A549 (cell line): ENCODE measurements at regions not wholly inside any gene's neighbourhood (a gene's known extent, or its start where the extent isn't known, plus 50 kb on each side); places are given as distances from the start of the nearest gene placed in this dataset.

Experiments
- ATAC-seq, 2 experiments: fragments of 200-7000 bp in 1 of 2; fragments of >200 bp in 1 of 2; cut with Nextera tagmentation in 1 of 2; cut with Tn5 transposase in 1 of 2; 3 replicates each; pipeline versions ENCODE4 v1.8.0 to v1.9.1; 2018 to 2020; ENCODE audit warnings: mild to moderate bottlenecking in 1 of 2, moderate library complexity in 1 of 2
- CTCF ChIA-PET: fragments of 300-600 bp; sonication (Branson Sonifier 250); formaldehyde crosslinking; extraction: SDS; loops from one replicate; lab custom pipeline; 2021; ENCODE audit warnings: antibody characterized with exemption, inconsistent platforms; lab: Yijun Ruan, JAX
- POLR2A ChIA-PET: fragments of 350-600 bp; formaldehyde crosslinking; extraction: SDS; loops from one replicate; lab custom pipeline; 2021; ENCODE audit warnings: antibody characterized with exemption, inconsistent platforms; lab: Yijun Ruan, JAX
- DNase-seq, 2 experiments: peaks; one replicate each; pipeline versions ENCODE4 v3.0.0 to v3.0.0-alpha.2; 2011 to 2016; ENCODE audit warnings: low read depth in 1 of 2, low spot score in 1 of 2
- FAIRE-seq: peaks from 2 replicates; lab custom pipeline; 2011; peaks lifted over from hg19 to GRCh38; lab: Jason Lieb, UNC
- H3K27ac ChIP-seq, 2 experiments: fragments of >200 bp; sonication (Bioruptor Twin); formaldehyde crosslinking; 3 replicates each; pipeline ENCODE4 v1.5.1; 2016 to 2017
- H3K4me1 ChIP-seq: fragments of >200 bp; sonication (Bioruptor Twin); formaldehyde crosslinking; 3 replicates; pipeline ENCODE4 v1.6.1; 2016
- H3K4me2 ChIP-seq: fragments of >200 bp; sonication (Bioruptor Twin); formaldehyde crosslinking; 3 replicates; pipeline ENCODE4 v1.6.1; 2016
- H3K4me3 ChIP-seq: fragments of >200 bp; sonication (Bioruptor Twin); formaldehyde crosslinking; 3 replicates; pipeline ENCODE4 v1.5.1; 2016
- H3K9me3 ChIP-seq: fragments of >200 bp; sonication (Bioruptor Twin); formaldehyde crosslinking; 3 replicates; pipeline ENCODE4 v1.6.1; 2016
- CHD2 ChIP-seq: fragments of 150-350 bp; IDR thresholded peaks from 2 replicates; pipeline ENCODE4 v1.6.1; 2014; ENCODE audit warnings: low read length; ENCODE audit not compliant: partially characterized antibody
- CTCF ChIP-seq: fragments of >200 bp; sonication (Bioruptor Twin); formaldehyde crosslinking; IDR thresholded peaks from 3 replicates; pipeline ENCODE4 v1.5.1; 2016
- ESRRA ChIP-seq: fragments of 150-350 bp; IDR thresholded peaks from 2 replicates; pipeline ENCODE4 v1.6.1; 2014; ENCODE audit warnings: mild to moderate bottlenecking, low read length, borderline replicate concordance
- FOSB ChIP-seq: fragments of 250-450 bp; sonication (Bioruptor Pico); IDR thresholded peaks from 2 replicates; pipeline ENCODE4 v1.5.0; 2020; ENCODE audit warnings: mild to moderate bottlenecking, moderate library complexity
- HEYL ChIP-seq: fragments of 250-450 bp; sonication (Bioruptor Pico); IDR thresholded peaks from 2 replicates; pipeline ENCODE4 v1.8.0; 2021; ENCODE audit warnings: mild to moderate bottlenecking, moderate library complexity
- HMGXB4 ChIP-seq: fragments of 250-450 bp; sonication (Bioruptor Pico); IDR thresholded peaks from 2 replicates; pipeline ENCODE4 v1.5.0; 2021; ENCODE audit warnings: mild to moderate bottlenecking, moderate library complexity, borderline replicate concordance
- HOXB13 ChIP-seq: fragments of 250-450 bp; sonication (Bioruptor Pico); IDR thresholded peaks from 2 replicates; pipeline ENCODE4 v1.5.0; 2020; ENCODE audit warnings: low read depth, mild to moderate bottlenecking, moderate library complexity
- JUNB ChIP-seq: fragments of >200 bp; sonication (Bioruptor Twin); formaldehyde crosslinking; IDR thresholded peaks from 2 replicates; pipeline ENCODE4 v1.6.1; 2016
- KDM1A ChIP-seq: fragments of 200-600 bp; sonication (generic); IDR thresholded peaks from 2 replicates; pipeline ENCODE4 v1.6.1; 2016; ENCODE audit warnings: low read depth, mild to moderate bottlenecking
- KDM5A ChIP-seq: fragments of 200-600 bp; sonication (generic); IDR thresholded peaks from 2 replicates; pipeline ENCODE4 v1.6.1; 2016; ENCODE audit warnings: antibody characterized with exemption, mild to moderate bottlenecking
- MAZ ChIP-seq: fragments of 150-350 bp; IDR thresholded peaks from 2 replicates; pipeline ENCODE4 v1.6.1; 2014; ENCODE audit warnings: antibody characterized with exemption, low read depth, low read length, borderline replicate concordance
- NR3C1 ChIP-seq: fragments of >200 bp; sonication (Bioruptor Twin); formaldehyde crosslinking; IDR thresholded peaks from 3 replicates; pipeline ENCODE4 v1.6.1; 2017
- PBX3 ChIP-seq: IDR thresholded peaks from 2 replicates; pipeline ENCODE4 v1.6.1; 2012
- POLR2AphosphoS2 ChIP-seq: conservative IDR thresholded peaks from 2 replicates; pipeline ENCODE4 v1.6.1; 2012; ENCODE audit warnings: low read length, improper control_type of control experiment, inconsistent platforms
- RAD21 ChIP-seq, 2 experiments: fragments of >200 bp in 1 of 2; sonication (Bioruptor Twin) in 1 of 2; formaldehyde crosslinking in 1 of 2; IDR thresholded peaks in 1 of 2; conservative IDR thresholded peaks in 1 of 2; 2 replicates in 1 of 2; 3 replicates in 1 of 2; pipeline ENCODE4 v1.6.1; 2012 to 2018; ENCODE audit warnings: inconsistent platforms in 1 of 2
- SREBF2 ChIP-seq: fragments of 450-650 bp; IDR thresholded peaks from 2 replicates; pipeline ENCODE4 v1.6.1; 2014; ENCODE audit warnings: mild to moderate bottlenecking, moderate library complexity
- TFCP2L1 ChIP-seq: fragments of 250-450 bp; sonication (Bioruptor Pico); IDR thresholded peaks from 2 replicates; pipeline ENCODE4 v1.5.0; 2021; ENCODE audit warnings: mild to moderate bottlenecking
- TP53 ChIP-seq: fragments of 250-450 bp; sonication (Bioruptor Pico); IDR thresholded peaks from 2 replicates; pipeline ENCODE4 v1.5.0; 2021; ENCODE audit warnings: mild to moderate bottlenecking, moderate library complexity
- USF2 ChIP-seq: fragments of 450-650 bp; IDR thresholded peaks from 2 replicates; pipeline ENCODE4 v1.6.1; 2014; ENCODE audit warnings: antibody characterized with exemption
- ZC3H11A ChIP-seq: fragments of 450-650 bp; IDR thresholded peaks from 2 replicates; pipeline ENCODE4 v1.6.1; 2014; ENCODE audit warnings: antibody characterized with exemption, mild to moderate bottlenecking
- ZSCAN20 ChIP-seq: fragments of 250-450 bp; sonication (Bioruptor Pico); IDR thresholded peaks from 2 replicates; pipeline ENCODE4 v1.8.0; 2022; ENCODE audit warnings: mild to moderate bottlenecking, moderate library complexity
- WGBS: methylation state at CpG from one replicate; pipeline ENCODE4 v1.1.6; 2017; ENCODE audit errors: missing lambda C conversion rate; 5-methylcytosine and 5-hydroxymethylcytosine counted together

- TF ChIP-seq POLR2AphosphoS2, result no peak
- no peak for TF ChIP-seq ESRRA
- TF ChIP-seq ZSCAN20 (CRISPR knock-in tag), result no peak
- TF ChIP-seq CTCF, result no peak
- no peak for TF ChIP-seq NR3C1
- no peak for TF ChIP-seq RAD21 (conservative IDR thresholded peaks at IDR 0.05 in 1 of 2, IDR thresholded peaks at IDR 0.05 in 1 of 2)
- no peak for TF ChIP-seq HEYL
Measured at GRCh38 chr11:130804306-130805076, 111.8 kb downstream of the SNX19 start (continued).

- ChIA-PET POLR2A (no interaction called here), CTCF (interaction anchor here (1.2 to 1.4 kb wide), 2 partner anchors 17 to 372 kb away, joined by 3 to 4 read pairs; no protein-coding TSS in a partner anchor)
- ATAC-seq (no peak), FAIRE-seq (no peak), DNase-seq (no peak)
- Histone ChIP-seq H3K27ac (no peak overlapping the region), H3K9me3 (no peaks in the 10 kb centered on the region), H3K4me2 (no peak overlapping the region), H3K4me3 (no peak overlapping the region), H3K4me1 (0 out of 3 replicates have a peak, but pooled peaks cover 2% of the 10 kb centered on the region)
- WGBS, result 75% methylated on average over 3 of the region's 3 CpGs
- TF ChIP-seq ZC3H11A (no peak), HEYL (no peak), TP53 (no peak), HMGXB4 (CRISPR knock-in tag) (no peak), USF2 (no peak), FOSB (CRISPR knock-in tag) (no peak), KDM5A (no peak), PBX3 (no peak), MAZ (no peak), POLR2AphosphoS2 (no peak), TFCP2L1 (no peak), RAD21 (conservative IDR thresholded peaks at IDR 0.05 in 1 of 2, IDR thresholded peaks at IDR 0.05 in 1 of 2) (no peak), KDM1A (no peak), JUNB (no peak), HOXB13 (CRISPR knock-in tag) (no peak), SREBF2 (no peak), CHD2 (no peak), NR3C1 (no peak)
Measured at GRCh38 chr11:130806746-130807145, 109.5 kb downstream of the SNX19 start.
